Vagina (tissue), 2 donors: ENCODE measurements at regions not wholly inside any gene's neighbourhood (a gene's known extent, or its start where the extent isn't known, plus 50 kb on each side); places are given as distances from the start of the nearest gene placed in this dataset.

Source experiments
- DNase-seq, 2 donors: peaks; one replicate each; pipeline ENCODE4 v3.0.0-alpha.2; 2017; ENCODE audit errors: extremely low spot score in 2 of 2
- H3K27ac ChIP-seq: fragments of 200-600 bp; sonication (generic); one replicate; pipeline ENCODE4 v1.5.1; 2019
- H3K27me3 ChIP-seq: fragments of 200-600 bp; sonication (generic); one replicate; pipeline ENCODE4 v1.5.1; 2019
- H3K36me3 ChIP-seq, 2 donors: fragments of 200-600 bp; sonication (generic); one replicate each; pipeline ENCODE4 v1.5.1; 2017 to 2019
- H3K4me1 ChIP-seq: fragments of 200-600 bp; sonication (generic); one replicate; pipeline ENCODE4 v1.5.1; 2019
- H3K4me3 ChIP-seq, 2 donors: fragments of 200-600 bp; sonication (generic); 1 replicate in 1 of 2; 2 replicates in 1 of 2; pipeline ENCODE4 v1.5.1; 2016 to 2019
- H3K9me3 ChIP-seq: fragments of 200-600 bp; sonication (generic); one replicate; pipeline ENCODE4 v1.5.1; 2019
- CTCF ChIP-seq, 3 experiments: fragments of 450-650 bp in 2 of 3; fragments of 200-600 bp in 1 of 3; sonication (generic) in 1 of 3; IDR thresholded peaks; one replicate each; pipeline ENCODE4 v1.5.1; 2017 to 2019; ENCODE audit warnings: antibody characterized with exemption in 3 of 3, mild to moderate bottlenecking in 2 of 3, moderate library complexity in 2 of 3
- POLR2A ChIP-seq, 2 donors: fragments of 450-650 bp; IDR thresholded peaks; one replicate each; pipeline ENCODE4 v1.6.1; 2017; ENCODE audit warnings: antibody characterized with exemption in 2 of 2, mild to moderate bottlenecking in 2 of 2, moderate library complexity in 2 of 2
- POLR2AphosphoS5 ChIP-seq, 2 donors: sonication (generic); formaldehyde crosslinking; IDR thresholded peaks; one replicate each; pipeline ENCODE4 v1.9.0; 2017; ENCODE audit warnings: antibody characterized with exemption in 2 of 2, mild to moderate bottlenecking in 2 of 2, low read depth in 1 of 2; ENCODE audit not compliant: insufficient read depth in 1 of 2
- intact Hi-C: fragments of 100-400 bp; cut with DNase I; formaldehyde crosslinking; loops from one replicate; pipeline ENCODE4 v1.15.1; 2023

DNA sequence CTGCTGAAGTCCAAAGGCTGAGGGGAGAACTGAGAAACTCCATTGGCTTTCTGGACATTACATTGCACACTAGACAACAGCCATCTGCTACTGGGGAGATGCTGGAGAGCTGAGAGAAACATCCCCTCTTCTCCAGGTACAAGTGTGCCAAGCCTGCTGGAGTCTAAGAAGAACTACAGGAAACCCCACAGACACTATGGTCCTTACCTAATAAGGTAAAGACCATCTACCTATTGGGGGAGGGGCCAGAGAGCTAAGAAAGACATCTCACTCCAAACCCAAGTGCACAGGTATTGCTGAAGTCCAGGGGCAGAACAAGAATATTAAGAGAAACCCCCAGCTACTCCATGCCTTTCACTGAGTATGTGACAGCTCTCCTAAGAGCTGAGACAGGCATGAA, 338.7 kb upstream of the NCKAP5 start:
- Histone ChIP-seq H3K4me3 (no peak overlapping the region), H3K4me1 (no peaks in the 10 kb centered on the region), H3K9me3 (no peaks in the 10 kb centered on the region), H3K27me3 (no peaks in the 10 kb centered on the region), H3K27ac (no peak overlapping the region), H3K36me3 (no peaks in the 10 kb centered on the region)
- no peak for DNase-seq
- intact Hi-C loops = no loop called here
- TF ChIP-seq POLR2AphosphoS5 (IDR thresholded peaks at IDR 0.05; ENCODE audit: insufficient read depth in 1 of 2, low read depth in 1 of 2) = no peak
- TF ChIP-seq CTCF (IDR thresholded peaks at IDR 0.05) = no peak
- no peak for TF ChIP-seq POLR2A (IDR thresholded peaks at IDR 0.05)

DNA sequence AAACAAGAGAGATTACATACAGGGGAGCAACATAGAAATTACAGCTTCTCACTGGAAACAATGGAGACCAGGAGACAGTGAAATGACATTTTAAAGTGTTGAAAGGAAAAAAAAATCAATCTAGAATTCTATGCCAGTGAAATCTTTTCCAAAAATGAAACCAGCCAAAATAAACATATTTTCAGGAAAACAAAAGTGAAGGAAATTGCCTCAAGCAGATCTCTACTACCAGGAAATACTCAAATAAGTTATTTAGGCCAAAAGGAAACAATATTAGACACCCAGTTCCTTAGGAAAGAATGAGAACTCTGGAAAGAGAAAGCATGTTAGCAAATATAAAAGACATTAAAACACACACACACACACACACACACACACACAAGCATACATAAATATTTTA, 339.9 kb upstream of the NCKAP5 start:
- no peaks in the 10 kb centered on the region for H3K27me3 ChIP-seq
- intact Hi-C loops = no loop called here
- TF ChIP-seq POLR2A (IDR thresholded peaks at IDR 0.05) (no peak), CTCF (IDR thresholded peaks at IDR 0.05) (no peak), POLR2AphosphoS5 (IDR thresholded peaks at IDR 0.05; ENCODE audit: insufficient read depth in 1 of 2, low read depth in 1 of 2) (no peak)
- DNase-seq = no peak
- H3K4me1 ChIP-seq = no peaks in the 10 kb centered on the region
- H3K9me3 ChIP-seq = no peaks in the 10 kb centered on the region
- no peak overlapping the region for H3K4me3 ChIP-seq
- no peak overlapping the region for H3K27ac ChIP-seq
- H3K36me3 ChIP-seq = no peaks in the 10 kb centered on the region

GRCh38 chr2:133918141-133918540, 335.7 kb upstream of the MGAT5 start:
- no peak overlapping the region for H3K27ac ChIP-seq
- no peak overlapping the region for H3K4me3 ChIP-seq
- H3K27me3 ChIP-seq = no peaks in the 10 kb centered on the region
- intact Hi-C loops = no loop called here
- H3K4me1 ChIP-seq = no peaks in the 10 kb centered on the region
- DNase-seq = no peak
- no peaks in the 10 kb centered on the region for H3K36me3 ChIP-seq
- H3K9me3 ChIP-seq = no peaks in the 10 kb centered on the region
- TF ChIP-seq CTCF (IDR thresholded peaks at IDR 0.05) (no peak), POLR2A (IDR thresholded peaks at IDR 0.05) (no peak), POLR2AphosphoS5 (IDR thresholded peaks at IDR 0.05; ENCODE audit: insufficient read depth in 1 of 2, low read depth in 1 of 2) (no peak)

DNA sequence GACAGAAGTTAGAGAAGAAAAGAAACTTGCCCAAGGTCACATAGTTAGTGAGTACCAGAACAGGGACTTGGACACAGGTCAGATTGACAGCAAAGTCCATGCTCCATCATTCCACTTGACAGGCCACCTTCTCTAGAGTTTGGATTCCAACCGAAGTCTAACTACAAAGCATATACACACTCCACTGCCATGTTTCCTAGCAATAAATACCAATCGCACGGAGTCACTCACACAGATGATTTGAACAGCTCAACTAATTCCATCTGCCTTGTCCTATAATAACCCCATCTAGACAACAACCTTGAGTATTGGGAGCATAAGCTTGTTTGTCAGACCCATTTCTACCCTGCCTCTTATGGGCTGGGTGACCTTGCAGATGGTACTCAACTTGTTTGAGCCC, 334.6 kb upstream of the MGAT5 start:
- no peak for DNase-seq
- TF ChIP-seq POLR2AphosphoS5 (IDR thresholded peaks at IDR 0.05; ENCODE audit: insufficient read depth in 1 of 2, low read depth in 1 of 2) = no peak
- no peak for TF ChIP-seq CTCF (IDR thresholded peaks at IDR 0.05)
- TF ChIP-seq POLR2A (IDR thresholded peaks at IDR 0.05) = no peak
- H3K27ac ChIP-seq = no peak overlapping the region
- no peaks in the 10 kb centered on the region for H3K4me1 ChIP-seq
- H3K27me3 ChIP-seq = no peaks in the 10 kb centered on the region
- H3K36me3 ChIP-seq = no peaks in the 10 kb centered on the region
- intact Hi-C loops = no loop called here
- H3K9me3 ChIP-seq = no peaks in the 10 kb centered on the region
- no peak overlapping the region for H3K4me3 ChIP-seq

GRCh38 chr2:133927894-133928293, 326.0 kb upstream of the MGAT5 start:
- no peaks in the 10 kb centered on the region for H3K36me3 ChIP-seq

More at GRCh38 chr2:133927894-133928293, 326.0 kb upstream of the MGAT5 start:
- H3K27ac ChIP-seq = no peak overlapping the region
- DNase-seq = no peak
- H3K4me1 ChIP-seq = no peaks in the 10 kb centered on the region
- no peak for TF ChIP-seq POLR2AphosphoS5 (IDR thresholded peaks at IDR 0.05; ENCODE audit: insufficient read depth in 1 of 2, low read depth in 1 of 2)
- TF ChIP-seq CTCF (IDR thresholded peaks at IDR 0.05) = no peak
- TF ChIP-seq POLR2A (IDR thresholded peaks at IDR 0.05) = no peak
- no peaks in the 10 kb centered on the region for H3K27me3 ChIP-seq
- no peak overlapping the region for H3K4me3 ChIP-seq
- intact Hi-C loops = no loop called here
- no peaks in the 10 kb centered on the region for H3K9me3 ChIP-seq
